ENCODE measurements at regions not wholly inside any gene's neighbourhood (a gene's known extent, or its start where the extent isn't known, plus 50 kb on each side); places are given as distances from the start of the nearest gene placed in this dataset.

- no peak overlapping the region for H3K27ac ChIP-seq (ENCODE audit: low read depth)
- DNase-seq (ENCODE audit: low spot score) = no peak
- no peaks in the 10 kb centered on the region for H3K9me3 Mint-ChIP-seq
- no peaks in the 10 kb centered on the region for H3K79me2 ChIP-seq (replicated peaks; ENCODE audit: insufficient read depth)
- no peak overlapping the region for H3K4me3 Mint-ChIP-seq
- peaks cover 9% of the 10 kb centered on the region; the same call in 1 of the 2 replicates for H3K4me1 ChIP-seq (ENCODE audit: insufficient read depth)
- no peaks in the 10 kb centered on the region for H3K36me3 ChIP-seq (ENCODE audit: insufficient read depth)
- ATAC-seq = no peak
- H3K4me2 ChIP-seq = no peak overlapping the region
- H3K36me3 Mint-ChIP-seq (ENCODE audit: low read depth) = no peaks in the 10 kb centered on the region
- no peaks in the 10 kb centered on the region for H3K27me3 Mint-ChIP-seq (ENCODE audit: insufficient read depth, low read depth, poor library complexity)
- H3K27me3 ChIP-seq (ENCODE audit: insufficient read depth) = no peaks in the 10 kb centered on the region
- TF ChIP-seq, protein P1, sequence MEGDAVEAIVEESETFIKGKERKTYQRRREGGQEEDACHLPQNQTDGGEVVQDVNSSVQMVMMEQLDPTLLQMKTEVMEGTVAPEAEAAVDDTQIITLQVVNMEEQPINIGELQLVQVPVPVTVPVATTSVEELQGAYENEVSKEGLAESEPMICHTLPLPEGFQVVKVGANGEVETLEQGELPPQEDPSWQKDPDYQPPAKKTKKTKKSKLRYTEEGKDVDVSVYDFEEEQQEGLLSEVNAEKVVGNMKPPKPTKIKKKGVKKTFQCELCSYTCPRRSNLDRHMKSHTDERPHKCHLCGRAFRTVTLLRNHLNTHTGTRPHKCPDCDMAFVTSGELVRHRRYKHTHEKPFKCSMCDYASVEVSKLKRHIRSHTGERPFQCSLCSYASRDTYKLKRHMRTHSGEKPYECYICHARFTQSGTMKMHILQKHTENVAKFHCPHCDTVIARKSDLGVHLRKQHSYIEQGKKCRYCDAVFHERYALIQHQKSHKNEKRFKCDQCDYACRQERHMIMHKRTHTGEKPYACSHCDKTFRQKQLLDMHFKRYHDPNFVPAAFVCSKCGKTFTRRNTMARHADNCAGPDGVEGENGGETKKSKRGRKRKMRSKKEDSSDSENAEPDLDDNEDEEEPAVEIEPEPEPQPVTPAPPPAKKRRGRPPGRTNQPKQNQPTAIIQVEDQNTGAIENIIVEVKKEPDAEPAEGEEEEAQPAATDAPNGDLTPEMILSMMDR (conservative IDR thresholded peaks at IDR 0.05; ENCODE audit: low read depth in 2 of 2) = no peak
- no peak for TF ChIP-seq ZNF331 (CRISPR knock-in tag; IDR thresholded peaks at IDR 0.05; ENCODE audit: low read depth)
- TF ChIP-seq, protein P2, sequence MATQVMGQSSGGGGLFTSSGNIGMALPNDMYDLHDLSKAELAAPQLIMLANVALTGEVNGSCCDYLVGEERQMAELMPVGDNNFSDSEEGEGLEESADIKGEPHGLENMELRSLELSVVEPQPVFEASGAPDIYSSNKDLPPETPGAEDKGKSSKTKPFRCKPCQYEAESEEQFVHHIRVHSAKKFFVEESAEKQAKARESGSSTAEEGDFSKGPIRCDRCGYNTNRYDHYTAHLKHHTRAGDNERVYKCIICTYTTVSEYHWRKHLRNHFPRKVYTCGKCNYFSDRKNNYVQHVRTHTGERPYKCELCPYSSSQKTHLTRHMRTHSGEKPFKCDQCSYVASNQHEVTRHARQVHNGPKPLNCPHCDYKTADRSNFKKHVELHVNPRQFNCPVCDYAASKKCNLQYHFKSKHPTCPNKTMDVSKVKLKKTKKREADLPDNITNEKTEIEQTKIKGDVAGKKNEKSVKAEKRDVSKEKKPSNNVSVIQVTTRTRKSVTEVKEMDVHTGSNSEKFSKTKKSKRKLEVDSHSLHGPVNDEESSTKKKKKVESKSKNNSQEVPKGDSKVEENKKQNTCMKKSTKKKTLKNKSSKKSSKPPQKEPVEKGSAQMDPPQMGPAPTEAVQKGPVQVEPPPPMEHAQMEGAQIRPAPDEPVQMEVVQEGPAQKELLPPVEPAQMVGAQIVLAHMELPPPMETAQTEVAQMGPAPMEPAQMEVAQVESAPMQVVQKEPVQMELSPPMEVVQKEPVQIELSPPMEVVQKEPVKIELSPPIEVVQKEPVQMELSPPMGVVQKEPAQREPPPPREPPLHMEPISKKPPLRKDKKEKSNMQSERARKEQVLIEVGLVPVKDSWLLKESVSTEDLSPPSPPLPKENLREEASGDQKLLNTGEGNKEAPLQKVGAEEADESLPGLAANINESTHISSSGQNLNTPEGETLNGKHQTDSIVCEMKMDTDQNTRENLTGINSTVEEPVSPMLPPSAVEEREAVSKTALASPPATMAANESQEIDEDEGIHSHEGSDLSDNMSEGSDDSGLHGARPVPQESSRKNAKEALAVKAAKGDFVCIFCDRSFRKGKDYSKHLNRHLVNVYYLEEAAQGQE (IDR thresholded peaks at IDR 0.05; ENCODE audit: unreplicated experiment) = no peak
- no peak for TF ChIP-seq POLR2AphosphoS5 (IDR thresholded peaks at IDR 0.05; ENCODE audit: low read depth)
- TF ChIP-seq STAT1 (IDR thresholded peaks at IDR 0.05; ENCODE audit: unreplicated experiment) = no peak
- TF ChIP-seq CREB1 (CRISPR knock-in tag; IDR thresholded peaks at IDR 0.05; ENCODE audit: low read depth) = no peak
- TF ChIP-seq EZH2 (IDR thresholded peaks at IDR 0.05; ENCODE audit: low read depth, unreplicated experiment) = no peak
- no peak for TF ChIP-seq EZH2phosphoT487 (IDR thresholded peaks at IDR 0.05; ENCODE audit: unreplicated experiment)
- no peak for TF ChIP-seq NANOG (IDR thresholded peaks at IDR 0.05; ENCODE audit: borderline replicate concordance)
- no peaks in the 10 kb centered on the region for H3F3A ChIP-seq (replicated peaks; ENCODE audit: low read depth)
- H4K20me1 ChIP-seq (replicated peaks; ENCODE audit: insufficient read depth) = no peaks in the 10 kb centered on the region
- no peak overlapping the region for H3K27ac Mint-ChIP-seq
- H3K4me1 Mint-ChIP-seq = peaks cover 12% of the 10 kb centered on the region; the same call in 2 of the 3 replicates
- H3K9me2 ChIP-seq (ENCODE audit: insufficient read depth) = 0 out of 2 replicates have a peak, but pooled peaks cover 3% of the 10 kb centered on the region
- H2AFZ ChIP-seq = no peak overlapping the region
- no peak overlapping the region for H3K4me3 ChIP-seq
Observed at GRCh38 chr5:74138721-74139120, 501.8 kb downstream of the ENC1 start.

DNA sequence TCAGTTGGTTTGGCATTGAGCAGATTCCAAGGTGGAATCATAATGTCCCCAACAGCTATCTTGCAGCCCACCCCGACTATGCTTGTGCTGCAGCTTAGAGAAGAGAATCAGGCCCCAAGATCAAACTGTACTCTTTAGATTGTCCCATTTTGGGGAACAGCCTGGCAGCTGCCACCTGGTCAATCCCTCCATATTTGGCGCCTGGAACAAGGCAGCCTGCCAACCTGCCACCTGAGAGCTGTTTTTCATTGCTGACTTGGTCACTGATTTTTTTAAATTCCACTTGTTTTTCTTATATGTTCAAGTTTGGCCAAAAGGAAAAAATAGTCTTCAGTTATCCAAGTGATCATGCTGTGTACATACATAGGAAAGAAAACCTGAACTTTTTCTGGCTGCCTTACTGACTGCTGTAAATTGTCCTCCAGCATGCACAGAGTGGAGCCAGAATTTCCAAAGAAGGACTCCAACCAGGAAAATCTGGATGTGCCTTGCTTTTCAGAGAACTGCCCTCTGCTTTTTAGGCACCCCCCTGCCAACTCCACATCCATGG is 504.2 kb downstream of the ENC1 start:
- ATAC-seq = no peak
- H3K4me1 Mint-ChIP-seq = peaks cover 10% of the 10 kb centered on the region; the same call in 2 of the 3 replicates

More for the DNA sequence above, 504.2 kb downstream of the ENC1 start:
- no peak overlapping the region for H3K27ac ChIP-seq (ENCODE audit: low read depth)
- Mint-ChIP-seq H3K9me3 (no peaks in the 10 kb centered on the region), H3K36me3 (ENCODE audit: low read depth) (no peaks in the 10 kb centered on the region), H3K27me3 (ENCODE audit: insufficient read depth, low read depth, poor library complexity) (peaks cover 2% of the 10 kb centered on the region), H3K4me3 (no peak overlapping the region), H3K27ac (no peak overlapping the region)
- no peaks in the 10 kb centered on the region for H3F3A ChIP-seq (replicated peaks; ENCODE audit: low read depth)
- H3K36me3 ChIP-seq (ENCODE audit: insufficient read depth) = no peaks in the 10 kb centered on the region
- H3K9me2 ChIP-seq (ENCODE audit: insufficient read depth) = 0 out of 2 replicates have a peak, but pooled peaks cover 3% of the 10 kb centered on the region
- DNase-seq (ENCODE audit: low spot score) = no peak
- H3K4me1 ChIP-seq (ENCODE audit: insufficient read depth) = peaks cover 9% of the 10 kb centered on the region; the same call in 1 of the 2 replicates
- H2AFZ ChIP-seq = no peak overlapping the region
- TF ChIP-seq, protein P1 (conservative IDR thresholded peaks at IDR 0.05; ENCODE audit: low read depth in 2 of 2) = no peak
- TF ChIP-seq, protein P2 (IDR thresholded peaks at IDR 0.05; ENCODE audit: unreplicated experiment) = no peak
- TF ChIP-seq CREB1 (CRISPR knock-in tag; IDR thresholded peaks at IDR 0.05; ENCODE audit: low read depth) = no peak
- TF ChIP-seq POLR2AphosphoS5 (IDR thresholded peaks at IDR 0.05; ENCODE audit: low read depth) = no peak
- no peak for TF ChIP-seq ZNF114 (CRISPR knock-in tag; IDR thresholded peaks at IDR 0.05)
- TF ChIP-seq EZH2phosphoT487 (IDR thresholded peaks at IDR 0.05; ENCODE audit: unreplicated experiment) = no peak
- no peak for TF ChIP-seq NANOG (IDR thresholded peaks at IDR 0.05; ENCODE audit: borderline replicate concordance)
- H3K27me3 ChIP-seq (ENCODE audit: insufficient read depth) = no peaks in the 10 kb centered on the region
- no peaks in the 10 kb centered on the region for H3K79me2 ChIP-seq (replicated peaks; ENCODE audit: insufficient read depth)
- H3K4me3 ChIP-seq = no peak overlapping the region
- H3K4me2 ChIP-seq = no peak overlapping the region
- H4K20me1 ChIP-seq (replicated peaks; ENCODE audit: insufficient read depth) = no peaks in the 10 kb centered on the region

Data from GM23338 (cell line).